Tibial artery (tissue), 4 donors: ENCODE measurements at regions not wholly inside any gene's neighbourhood (a gene's known extent, or its start where the extent isn't known, plus 50 kb on each side); places are given as distances from the start of the nearest gene placed in this dataset.

Experiments
- DNase-seq, 2 donors: peaks; one replicate each; pipeline ENCODE4 v3.0.0-alpha.2; 2019
- H3K27ac ChIP-seq, 2 donors: fragments of 200-600 bp; sonication (generic) in 1 of 2; 1 replicate in 1 of 2; 2 replicates in 1 of 2; pipeline ENCODE4 v1.5.1; 2018 to 2019; ENCODE audit warnings: mild to moderate bottlenecking in 1 of 2
- H3K27me3 ChIP-seq, 2 donors: fragments of 200-600 bp; sonication (generic) in 1 of 2; one replicate each; pipeline versions ENCODE4 v1.5.1 to v1.6.0; 2016 to 2019
- H3K36me3 ChIP-seq, 3 donors: fragments of 200-600 bp; sonication (generic) in 2 of 3; one replicate each; pipeline ENCODE4 v1.5.1; 2016 to 2019; ENCODE audit warnings: mild to moderate bottlenecking in 2 of 3
- H3K4me1 ChIP-seq, 4 donors: fragments of 200-600 bp; sonication (generic) in 2 of 4; 1 replicate in 3 of 4; 2 replicates in 1 of 4; pipeline ENCODE4 v1.5.1; 2016 to 2019
- H3K4me3 ChIP-seq, 2 donors: fragments of 200-600 bp; sonication (generic) in 1 of 2; 1 replicate in 1 of 2; 2 replicates in 1 of 2; pipeline ENCODE4 v1.5.1; 2018 to 2019; ENCODE audit warnings: mild to moderate bottlenecking in 2 of 2
- H3K9me3 ChIP-seq, 3 donors: fragments of 200-600 bp; sonication (generic) in 1 of 3; one replicate each; pipeline ENCODE4 v1.5.1; 2016 to 2019
- intact Hi-C: fragments of 100-400 bp; cut with DNase I; formaldehyde crosslinking; loops from one replicate; pipeline ENCODE4 v1.15.0; 2023; ENCODE audit warnings: low total_unique reads
- TF ChIP-seq, protein P1 (sequence below), 2 experiments: fragments of 200-600 bp in 1 of 2; fragments of 450-650 bp in 1 of 2; IDR thresholded peaks; one replicate each; pipeline ENCODE4 v1.5.1; 2017 to 2019; ENCODE audit warnings: antibody characterized with exemption in 2 of 2, mild to moderate bottlenecking in 1 of 2, moderate library complexity in 1 of 2

DNA sequence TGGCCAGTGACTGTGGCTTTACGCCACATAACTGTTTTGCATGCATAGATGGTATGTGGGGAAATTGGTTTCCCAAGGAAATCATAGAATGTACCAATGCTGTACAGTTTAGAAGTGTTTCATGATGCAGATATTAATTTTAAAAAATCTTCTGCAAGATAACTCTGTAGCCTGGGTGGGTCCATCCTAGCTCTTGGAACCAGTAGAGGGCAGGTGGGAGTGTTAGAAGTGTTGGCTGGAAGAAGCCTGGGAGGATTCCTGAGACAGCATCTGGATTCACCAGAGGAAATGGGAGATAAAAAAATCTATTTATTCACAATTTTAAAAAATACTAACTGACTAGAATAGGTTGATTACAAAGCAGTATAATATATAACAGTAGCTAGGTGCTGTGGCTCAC, 139.9 kb upstream of the GRIA4 start:
- H3K36me3 ChIP-seq = no peaks in the 10 kb centered on the region
- TF ChIP-seq, protein P1, sequence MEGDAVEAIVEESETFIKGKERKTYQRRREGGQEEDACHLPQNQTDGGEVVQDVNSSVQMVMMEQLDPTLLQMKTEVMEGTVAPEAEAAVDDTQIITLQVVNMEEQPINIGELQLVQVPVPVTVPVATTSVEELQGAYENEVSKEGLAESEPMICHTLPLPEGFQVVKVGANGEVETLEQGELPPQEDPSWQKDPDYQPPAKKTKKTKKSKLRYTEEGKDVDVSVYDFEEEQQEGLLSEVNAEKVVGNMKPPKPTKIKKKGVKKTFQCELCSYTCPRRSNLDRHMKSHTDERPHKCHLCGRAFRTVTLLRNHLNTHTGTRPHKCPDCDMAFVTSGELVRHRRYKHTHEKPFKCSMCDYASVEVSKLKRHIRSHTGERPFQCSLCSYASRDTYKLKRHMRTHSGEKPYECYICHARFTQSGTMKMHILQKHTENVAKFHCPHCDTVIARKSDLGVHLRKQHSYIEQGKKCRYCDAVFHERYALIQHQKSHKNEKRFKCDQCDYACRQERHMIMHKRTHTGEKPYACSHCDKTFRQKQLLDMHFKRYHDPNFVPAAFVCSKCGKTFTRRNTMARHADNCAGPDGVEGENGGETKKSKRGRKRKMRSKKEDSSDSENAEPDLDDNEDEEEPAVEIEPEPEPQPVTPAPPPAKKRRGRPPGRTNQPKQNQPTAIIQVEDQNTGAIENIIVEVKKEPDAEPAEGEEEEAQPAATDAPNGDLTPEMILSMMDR (IDR thresholded peaks at IDR 0.05) = no peak
- intact Hi-C loops = no loop called here

DNA sequence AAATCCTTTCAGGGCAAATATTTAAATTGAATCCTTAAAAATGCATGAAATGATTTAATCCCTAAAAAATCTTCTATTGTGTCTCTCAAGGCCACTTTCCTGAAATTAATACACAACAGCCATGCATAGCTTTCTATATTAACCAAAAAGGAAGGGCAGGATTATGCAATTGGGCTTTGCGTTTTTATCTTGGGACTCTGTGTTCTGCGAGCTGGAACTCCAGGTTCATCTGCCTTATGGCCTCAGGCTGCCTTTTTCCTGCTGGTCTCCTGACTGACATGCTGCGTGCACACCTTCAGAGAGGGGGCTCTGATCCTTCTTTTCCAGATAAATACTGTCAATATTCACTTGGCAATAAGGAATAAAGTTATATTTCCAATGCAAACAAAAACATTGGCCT, 141.7 kb upstream of the GRIA4 start:
- Histone ChIP-seq H3K27ac (no peak overlapping the region), H3K27me3 (no peaks in the 10 kb centered on the region), H3K9me3 (no peaks in the 10 kb centered on the region), H3K4me1 (no peaks in the 10 kb centered on the region), H3K36me3 (no peaks in the 10 kb centered on the region), H3K4me3 (no peak overlapping the region)
- TF ChIP-seq, protein P1 (IDR thresholded peaks at IDR 0.05) = no peak
- intact Hi-C loops = no loop called here
- DNase-seq = no peak

More for the DNA sequence above, 139.9 kb upstream of the GRIA4 start:
- Histone ChIP-seq H3K9me3 (no peaks in the 10 kb centered on the region), H3K27me3 (no peaks in the 10 kb centered on the region), H3K4me3 (no peak overlapping the region), H3K4me1 (no peaks in the 10 kb centered on the region), H3K27ac (no peak overlapping the region)
- DNase-seq = no peak

DNA sequence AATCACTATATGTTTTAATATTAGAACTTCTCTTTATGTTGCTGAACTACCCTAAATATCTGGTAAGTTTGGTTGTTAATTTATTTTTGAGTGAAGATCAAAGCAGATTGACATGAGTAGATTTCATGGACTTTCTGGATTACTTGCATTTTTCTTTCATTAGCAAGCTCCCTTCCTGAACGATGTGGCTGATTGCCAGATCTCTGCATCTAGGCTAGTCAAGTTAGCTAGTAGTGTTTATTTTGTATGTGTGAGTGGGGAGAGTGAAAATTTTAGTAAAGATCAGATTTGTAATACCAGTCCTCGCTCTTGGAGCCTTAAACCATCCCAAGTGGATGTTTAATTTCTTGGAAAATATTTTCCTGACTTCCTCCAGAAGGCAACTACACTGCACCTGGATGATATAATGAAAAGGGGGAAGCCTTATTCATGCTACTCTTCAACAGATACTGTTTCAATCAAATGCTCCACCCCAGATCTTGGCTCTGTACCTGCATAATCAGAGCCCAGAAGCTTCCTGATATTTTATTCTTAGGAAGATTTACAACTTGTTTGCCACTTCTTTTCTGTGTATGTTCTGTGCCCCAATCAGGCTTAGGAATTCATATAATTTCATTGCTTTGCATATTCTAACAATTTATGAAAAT, 143.2 kb upstream of the GRIA4 start:
- no peaks in the 10 kb centered on the region for H3K36me3 ChIP-seq
- H3K27ac ChIP-seq = no peak overlapping the region
- intact Hi-C loops = no loop called here
- H3K9me3 ChIP-seq = no peaks in the 10 kb centered on the region
- no peaks in the 10 kb centered on the region for H3K27me3 ChIP-seq
- TF ChIP-seq, protein P1 (IDR thresholded peaks at IDR 0.05) = no peak
- DNase-seq = no peak
- no peaks in the 10 kb centered on the region for H3K4me1 ChIP-seq
- H3K4me3 ChIP-seq = no peak overlapping the region

DNA sequence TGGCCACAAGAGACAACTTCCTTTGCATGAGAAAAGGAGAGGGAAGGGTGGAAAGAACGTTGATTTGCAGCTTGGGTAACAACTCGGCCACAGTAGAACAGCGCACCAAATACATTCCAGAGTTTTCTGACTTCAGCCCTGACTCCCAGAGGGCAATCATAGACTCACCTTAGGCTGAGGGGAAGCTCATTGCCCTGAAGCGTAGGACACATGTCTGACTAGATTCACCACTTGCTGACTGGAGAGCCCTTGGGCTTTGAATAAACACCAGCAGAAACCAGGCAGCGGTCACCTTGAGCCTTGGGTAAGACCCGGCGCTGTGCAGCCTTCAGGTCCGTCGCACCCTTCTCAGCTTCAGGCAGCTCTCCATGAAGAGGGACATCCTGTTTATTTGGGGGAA, 151.8 kb upstream of the GRIA4 start:
- Histone ChIP-seq H3K27ac (no peak overlapping the region), H3K4me3 (no peak overlapping the region), H3K4me1 (no peaks in the 10 kb centered on the region), H3K36me3 (no peaks in the 10 kb centered on the region), H3K9me3 (no peaks in the 10 kb centered on the region), H3K27me3 (no peaks in the 10 kb centered on the region)
- intact Hi-C loops = no loop called here
- DNase-seq = no peak
- TF ChIP-seq, protein P1 (IDR thresholded peaks at IDR 0.05) = no peak

DNA sequence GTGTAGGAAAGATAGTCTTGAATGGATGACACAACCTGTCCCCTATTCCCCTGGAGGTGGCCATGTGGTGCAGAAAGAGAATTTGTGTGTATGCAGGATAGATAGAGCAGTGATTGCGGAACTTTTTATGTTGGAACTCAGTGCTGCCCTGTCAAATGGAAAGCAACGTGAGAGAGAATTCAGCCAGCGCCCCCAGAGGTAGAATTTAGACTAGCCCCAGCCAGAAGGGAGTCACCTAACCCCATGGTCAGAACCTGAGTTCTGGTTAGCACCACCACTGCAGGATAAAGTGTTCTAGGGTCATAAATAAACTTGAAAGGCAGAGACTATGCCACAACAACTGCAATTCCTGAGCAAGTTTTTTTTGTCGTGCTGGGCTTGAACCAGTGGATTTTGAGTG, 152.9 kb upstream of the GRIA4 start:
- H3K36me3 ChIP-seq = no peaks in the 10 kb centered on the region
- no peak overlapping the region for H3K4me3 ChIP-seq
- H3K9me3 ChIP-seq = no peaks in the 10 kb centered on the region
- H3K4me1 ChIP-seq = no peaks in the 10 kb centered on the region
- intact Hi-C loops = no loop called here
- TF ChIP-seq, protein P1 (IDR thresholded peaks at IDR 0.05) = no peak
- no peaks in the 10 kb centered on the region for H3K27me3 ChIP-seq
- DNase-seq = no peak
- no peak overlapping the region for H3K27ac ChIP-seq
